PC-9 (cell line): ENCODE measurements at regions not wholly inside any gene's neighbourhood (a gene's known extent, or its start where the extent isn't known, plus 50 kb on each side); places are given as distances from the start of the nearest gene placed in this dataset.

Experiments used
- BruUV-seq: library from RNA; stranded (reverse); fragments of 400-500 nt; replicated peaks from 2 replicates; lab custom pipeline; 2021; lab: Mats Ljungman, UMichigan
- CTCF ChIA-PET: fragments of 300-600 bp; sonication (Branson Sonifier 250); formaldehyde crosslinking; loops from one replicate; lab custom pipeline; 2022; ENCODE audit warnings: antibody characterized with exemption; lab: Charles Lee
- POLR2A ChIA-PET: fragments of 300-600 bp; sonication (Branson Sonifier 250); formaldehyde crosslinking; loops from one replicate; lab custom pipeline; 2022; ENCODE audit warnings: antibody characterized with exemption; ENCODE audit not compliant: unreplicated experiment; lab: Charles Lee
- DNase-seq, 2 experiments: peaks; one replicate each; pipeline versions ENCODE4 v3.0.0 to v3.0.0-alpha.2; 2015 to 2022; ENCODE audit warnings: mixed read lengths in 1 of 2
- H2AFZ ChIP-seq: fragments of 200-600 bp; sonication (generic); 2 replicates; pipeline ENCODE4 v1.8.1; 2017; ENCODE audit warnings: antibody characterized with exemption
- H3F3A ChIP-seq: fragments of 200-600 bp; sonication (generic); 2 replicates; pipeline ENCODE4 v1.8.1; 2017; ENCODE audit warnings: antibody characterized with exemption, mild to moderate bottlenecking, low read depth; ENCODE audit not compliant: insufficient read depth
- H3K27ac ChIP-seq: fragments of 200-600 bp; sonication (generic); 2 replicates; pipeline ENCODE4 v1.6.1; 2016; ENCODE audit warnings: mixed run types
- H3K27me3 ChIP-seq: fragments of 200-600 bp; sonication (generic); 2 replicates; pipeline ENCODE4 v1.6.1; 2016; ENCODE audit warnings: low read depth, mixed run types; ENCODE audit not compliant: insufficient read depth
- H3K36me3 ChIP-seq: fragments of 200-600 bp; sonication (generic); 2 replicates; pipeline ENCODE4 v1.6.1; 2016; ENCODE audit warnings: low read depth, mixed run types
- H3K4me1 ChIP-seq: fragments of 200-600 bp; sonication (generic); replicated peaks from 2 replicates; pipeline ENCODE4 v1.6.1; 2016; ENCODE audit warnings: mixed run types; ENCODE audit not compliant: insufficient read depth
- H3K4me2 ChIP-seq: fragments of 200-600 bp; sonication (generic); 2 replicates; pipeline ENCODE4 v1.6.1; 2017; ENCODE audit warnings: mixed run types
- H3K4me3 ChIP-seq: fragments of 200-600 bp; sonication (generic); 2 replicates; pipeline ENCODE4 v1.6.1; 2016; ENCODE audit warnings: mixed run types
- H3K79me2 ChIP-seq: fragments of 200-600 bp; sonication (generic); 2 replicates; pipeline ENCODE4 v1.6.1; 2017; ENCODE audit warnings: low read depth, mixed run types
- H3K9me2 ChIP-seq: fragments of 200-600 bp; sonication (generic); 2 replicates; pipeline ENCODE4 v1.8.1; 2017; ENCODE audit warnings: mild to moderate bottlenecking; ENCODE audit not compliant: insufficient read depth
- H3K9me3 ChIP-seq: fragments of 200-600 bp; sonication (generic); 2 replicates; pipeline ENCODE4 v1.8.1; 2016; ENCODE audit warnings: low read depth; ENCODE audit not compliant: insufficient read depth
- H4K20me1 ChIP-seq: fragments of 200-600 bp; sonication (generic); 2 replicates; pipeline ENCODE4 v1.8.1; 2017; ENCODE audit not compliant: insufficient read depth
- CTCF ChIP-seq: fragments of 200-600 bp; sonication (generic); conservative IDR thresholded peaks from 2 replicates; pipeline ENCODE4 v1.6.1; 2017; ENCODE audit warnings: mixed run types, antibody characterized with exemption, mild to moderate bottlenecking, moderate library complexity
- EZH2 ChIP-seq: fragments of 200-600 bp; sonication (generic); IDR thresholded peaks from 2 replicates; pipeline ENCODE4 v1.8.0; 2017; ENCODE audit warnings: antibody characterized with exemption, low read depth
- intact Hi-C: fragments of 100-400 bp; cut with micrococcal nuclease; formaldehyde crosslinking; loops from one replicate; pipeline ENCODE4 v1.10.0; 2022; ENCODE audit not compliant: unreplicated experiment

- Histone ChIP-seq H3K4me1 (no peaks in the 10 kb centered on the region), H4K20me1 (no peaks in the 10 kb centered on the region), H3K9me3 (no peaks in the 10 kb centered on the region), H3K4me2 (no peak overlapping the region), H3K27me3 (no peaks in the 10 kb centered on the region), H3K4me3 (no peak overlapping the region), H3K9me2 (no peaks in the 10 kb centered on the region), H2AFZ (no peak overlapping the region), H3K79me2 (no peaks in the 10 kb centered on the region), H3K36me3 (no peaks in the 10 kb centered on the region), H3F3A (no peaks in the 10 kb centered on the region), H3K27ac (no peak overlapping the region)
- ChIA-PET POLR2A (no interaction called here), CTCF (no interaction called here)
- TF ChIP-seq EZH2 (no peak), CTCF (no peak)
- DNase-seq, result no peak
- BruUV-seq, result no TSS peak
- intact Hi-C loops, result no loop called here
These were observed 1625.5 kb upstream of the CELF4 start for GRCh38 chr18:39191058-39191457.

- ChIA-PET CTCF (no interaction called here), POLR2A (no interaction called here)
- H3K4me1 ChIP-seq, result no peaks in the 10 kb centered on the region
- BruUV-seq, result no TSS peak
- no peak overlapping the region for H3K27ac ChIP-seq
- intact Hi-C loops, result no loop called here
- no peak overlapping the region for H2AFZ ChIP-seq
- no peaks in the 10 kb centered on the region for H3K36me3 ChIP-seq
- H3K27me3 ChIP-seq, result no peaks in the 10 kb centered on the region
- no peaks in the 10 kb centered on the region for H4K20me1 ChIP-seq
- TF ChIP-seq CTCF (no peak), EZH2 (no peak)
- H3K4me3 ChIP-seq, result no peak overlapping the region
- no peaks in the 10 kb centered on the region for H3K79me2 ChIP-seq
- DNase-seq, result no peak
- no peaks in the 10 kb centered on the region for H3K9me2 ChIP-seq
- H3F3A ChIP-seq, result no peaks in the 10 kb centered on the region
- no peaks in the 10 kb centered on the region for H3K9me3 ChIP-seq
- H3K4me2 ChIP-seq, result no peak overlapping the region
These were observed 1624.9 kb upstream of the CELF4 start for GRCh38 chr18:39190508-39190907.

- Histone ChIP-seq H3K4me3 (no peak overlapping the region), H3K9me2 (no peaks in the 10 kb centered on the region), H3K4me1 (no peaks in the 10 kb centered on the region), H3K9me3 (no peaks in the 10 kb centered on the region), H3F3A (no peaks in the 10 kb centered on the region), H3K4me2 (no peak overlapping the region), H3K79me2 (no peaks in the 10 kb centered on the region), H3K27ac (no peak overlapping the region), H3K36me3 (no peaks in the 10 kb centered on the region), H2AFZ (no peak overlapping the region), H3K27me3 (no peaks in the 10 kb centered on the region), H4K20me1 (no peaks in the 10 kb centered on the region)
- POLR2A ChIA-PET, result interaction anchor here (0.6 kb wide), 1 partner anchor 857 kb away, joined by 6 read pairs; no protein-coding TSS in a partner anchor
- DNase-seq, result no peak
- intact Hi-C loops, result no loop called here
- CTCF ChIA-PET, result no interaction called here
- BruUV-seq, result no TSS peak
- TF ChIP-seq EZH2, result no peak
These were observed 1622.7 kb upstream of the CELF4 start for GRCh38 chr18:39188278-39188677.

- no peak for DNase-seq
- Histone ChIP-seq H3K27me3 (no peaks in the 10 kb centered on the region), H3K36me3 (no peaks in the 10 kb centered on the region), H2AFZ (no peak overlapping the region), H3K9me3 (no peaks in the 10 kb centered on the region), H3K4me2 (no peak overlapping the region), H3K4me3 (no peak overlapping the region), H4K20me1 (no peaks in the 10 kb centered on the region), H3K79me2 (no peaks in the 10 kb centered on the region), H3K4me1 (no peaks in the 10 kb centered on the region), H3K9me2 (no peaks in the 10 kb centered on the region), H3F3A (no peaks in the 10 kb centered on the region), H3K27ac (no peak overlapping the region)
- BruUV-seq, result no TSS peak
- CTCF ChIA-PET, result no interaction called here
- intact Hi-C loops, result no loop called here
- TF ChIP-seq EZH2, result no peak
- no peak for TF ChIP-seq CTCF
- POLR2A ChIA-PET, result interaction anchor here (0.5 kb wide), 1 partner anchor 295 kb away, joined by 3 read pairs; no protein-coding TSS in a partner anchor
These were observed 1620.4 kb upstream of the CELF4 start for GRCh38 chr18:39186008-39186407.
